GM23338 (cell line): ENCODE measurements at regions not wholly inside any gene's neighbourhood (a gene's known extent, or its start where the extent isn't known, plus 50 kb on each side); places are given as distances from the start of the nearest gene placed in this dataset.

Experiments
- ATAC-seq: fragments of 200-7000 bp; cut with Tn5 transposase; 3 replicates; pipeline ENCODE4 v1.9.1; 2020
- DNase-seq: peaks from one replicate; pipeline ENCODE4 v3.0.0-alpha.2; 2015; ENCODE audit warnings: low spot score
- H2AFZ ChIP-seq: fragments of 200-600 bp; sonication (generic); 2 replicates; pipeline ENCODE4 v1.8.0; 2016; ENCODE audit warnings: antibody characterized with exemption, mild to moderate bottlenecking, moderate library complexity
- H3F3A ChIP-seq: fragments of 200-600 bp; sonication (generic); replicated peaks from 2 replicates; pipeline ENCODE4 v1.8.0; 2017; ENCODE audit warnings: antibody characterized with exemption, mixed run types, low read depth
- H3K27ac ChIP-seq: fragments of 200-600 bp; sonication (generic); 2 replicates; pipeline ENCODE4 v1.6.1; 2016; ENCODE audit warnings: low read depth
- H3K27me3 ChIP-seq: fragments of 200-600 bp; sonication (generic); 2 replicates; pipeline ENCODE4 v1.8.0; 2016; ENCODE audit warnings: mild to moderate bottlenecking, mixed run types, moderate library complexity; ENCODE audit not compliant: insufficient read depth
- H3K36me3 ChIP-seq: fragments of 200-600 bp; sonication (generic); 2 replicates; pipeline ENCODE4 v1.8.0; 2016; ENCODE audit warnings: mild to moderate bottlenecking; ENCODE audit not compliant: insufficient read depth
- H3K4me1 ChIP-seq: fragments of 200-600 bp; sonication (generic); 2 replicates; pipeline ENCODE4 v1.8.0; 2016; ENCODE audit warnings: mild to moderate bottlenecking, moderate library complexity; ENCODE audit not compliant: insufficient read depth
- H3K4me2 ChIP-seq: fragments of 200-600 bp; sonication (generic); 2 replicates; pipeline ENCODE4 v1.7.1; 2017; ENCODE audit warnings: mixed run types
- H3K4me3 ChIP-seq: fragments of 200-600 bp; sonication (generic); 2 replicates; pipeline ENCODE4 v1.6.1; 2016; ENCODE audit warnings: mixed run types
- H3K79me2 ChIP-seq: fragments of 200-600 bp; sonication (generic); replicated peaks from 2 replicates; pipeline ENCODE4 v1.8.0; 2017; ENCODE audit warnings: mild to moderate bottlenecking; ENCODE audit not compliant: insufficient read depth
- H3K9me2 ChIP-seq: fragments of 200-600 bp; sonication (generic); 2 replicates; pipeline ENCODE4 v1.8.0; 2017; ENCODE audit not compliant: insufficient read depth
- H4K20me1 ChIP-seq: fragments of 200-600 bp; sonication (generic); replicated peaks from 2 replicates; pipeline ENCODE4 v1.8.0; 2017; ENCODE audit warnings: mild to moderate bottlenecking; ENCODE audit not compliant: insufficient read depth
- H3K27ac Mint-ChIP-seq: 2 replicates; pipeline ENCODE4 v1.8.0; 2020; ENCODE audit warnings: inconsistent platforms, mild to moderate bottlenecking, moderate library complexity, mixed read lengths
- H3K27me3 Mint-ChIP-seq: 3 replicates; pipeline ENCODE4 v1.8.0; 2022; ENCODE audit warnings: low read depth, mild to moderate bottlenecking, moderate library complexity, mixed read lengths, inconsistent platforms; ENCODE audit not compliant: insufficient read depth, poor library complexity
- H3K36me3 Mint-ChIP-seq: 3 replicates; pipeline ENCODE4 v1.8.0; 2021; ENCODE audit warnings: low read depth, mild to moderate bottlenecking, inconsistent platforms, moderate library complexity, mixed read lengths
- H3K4me1 Mint-ChIP-seq: 3 replicates; pipeline ENCODE4 v1.8.0; 2020; ENCODE audit warnings: mild to moderate bottlenecking, inconsistent platforms, mixed read lengths
- H3K4me3 Mint-ChIP-seq: 3 replicates; pipeline ENCODE4 v1.8.0; 2021; ENCODE audit warnings: moderate library complexity, mild to moderate bottlenecking, inconsistent platforms, mixed read lengths
- H3K9me3 Mint-ChIP-seq: 3 replicates; pipeline ENCODE4 v1.8.0; 2020; ENCODE audit warnings: moderate library complexity, mild to moderate bottlenecking, inconsistent platforms, mixed read lengths
- CREB1 ChIP-seq: fragments of 250-450 bp; sonication (Bioruptor Pico); IDR thresholded peaks from 2 replicates; pipeline ENCODE4 v1.5.0; 2020; ENCODE audit warnings: low read depth, mild to moderate bottlenecking, moderate library complexity
- CTCF ChIP-seq, 2 experiments: fragments of 200-600 bp in 1 of 2; sonication (generic) in 1 of 2; conservative IDR thresholded peaks; 2 replicates each; pipeline versions ENCODE4 v1.5.1 to v1.6.1; 2016 to 2017; ENCODE audit warnings: antibody characterized with exemption in 2 of 2, low read depth in 2 of 2, mild to moderate bottlenecking in 2 of 2, moderate library complexity in 1 of 2
- EZH2 ChIP-seq: fragments of 200-600 bp; sonication (generic); IDR thresholded peaks from one replicate; pipeline ENCODE4 v1.8.0; 2017; ENCODE audit warnings: antibody characterized with exemption, mild to moderate bottlenecking, low read depth; ENCODE audit not compliant: unreplicated experiment
- EZH2phosphoT487 ChIP-seq: fragments of 200-600 bp; sonication (generic); IDR thresholded peaks from one replicate; pipeline ENCODE4 v1.8.1; 2018; ENCODE audit warnings: antibody characterized with exemption; ENCODE audit not compliant: unreplicated experiment
- JUNB ChIP-seq: IDR thresholded peaks from one replicate; pipeline ENCODE4 v1.6.1; 2016; ENCODE audit warnings: antibody characterized with exemption; ENCODE audit not compliant: unreplicated experiment
- NANOG ChIP-seq: IDR thresholded peaks from 2 replicates; pipeline ENCODE4 v1.6.1; 2016; ENCODE audit warnings: antibody characterized with exemption, borderline replicate concordance
- POLR2AphosphoS5 ChIP-seq: IDR thresholded peaks from 2 replicates; pipeline ENCODE4 v1.6.1; 2016; ENCODE audit warnings: antibody characterized with exemption, low read depth
- REST ChIP-seq: IDR thresholded peaks from one replicate; pipeline ENCODE4 v1.6.1; 2018; ENCODE audit warnings: antibody characterized with exemption; ENCODE audit not compliant: unreplicated experiment
- STAT1 ChIP-seq: IDR thresholded peaks from one replicate; pipeline ENCODE4 v1.6.1; 2016; ENCODE audit warnings: antibody characterized with exemption; ENCODE audit not compliant: unreplicated experiment
- ZNF114 ChIP-seq: fragments of 250-450 bp; sonication (Bioruptor Pico); IDR thresholded peaks from 2 replicates; pipeline ENCODE4 v1.5.0; 2020; ENCODE audit warnings: mild to moderate bottlenecking, moderate library complexity
- ZNF331 ChIP-seq: fragments of 250-450 bp; sonication (Bioruptor Pico); IDR thresholded peaks from 2 replicates; pipeline ENCODE4 v1.5.0; 2020; ENCODE audit warnings: low read depth, mild to moderate bottlenecking, moderate library complexity
- TF ChIP-seq, protein P1 (sequence below): IDR thresholded peaks from 2 replicates; pipeline ENCODE4 v1.6.1; 2016; ENCODE audit warnings: antibody characterized with exemption

DNA sequence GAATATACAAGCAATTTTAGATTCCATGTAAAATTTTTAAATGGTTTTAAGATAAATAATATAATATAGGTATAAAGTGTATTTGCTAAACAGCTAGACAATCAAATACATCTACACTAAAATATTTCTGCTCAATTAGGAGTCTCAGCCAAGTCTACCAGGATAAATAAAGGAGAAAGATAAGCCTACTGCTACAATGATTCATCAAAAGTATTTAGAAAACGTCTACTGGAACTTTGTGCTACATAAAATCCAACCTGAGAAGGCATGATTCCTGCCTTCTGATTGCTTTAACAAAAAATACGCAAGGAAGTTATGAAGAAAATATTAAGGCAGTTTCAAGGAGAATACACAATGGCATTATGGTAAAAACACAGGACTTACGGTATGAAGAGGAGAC, 570.6 kb downstream of the EFNA5 start:
- H3K27ac Mint-ChIP-seq = no peak overlapping the region
- ATAC-seq (no peak), DNase-seq (no peak)
- H3K4me1 Mint-ChIP-seq = peaks cover 18% of the 10 kb centered on the region
- H3K4me2 ChIP-seq = no peak overlapping the region
- H3K9me2 ChIP-seq = no peaks in the 10 kb centered on the region
- no peaks in the 10 kb centered on the region for H4K20me1 ChIP-seq
- H3K79me2 ChIP-seq = no peaks in the 10 kb centered on the region
- H3K4me1 ChIP-seq = peaks cover 12% of the 10 kb centered on the region; the same call in 1 of the 2 replicates
- TF ChIP-seq REST (no peak), STAT1 (no peak), EZH2phosphoT487 (no peak), NANOG (no peak), POLR2AphosphoS5 (no peak), ZNF114 (CRISPR knock-in tag) (no peak), CREB1 (CRISPR knock-in tag) (no peak), ZNF331 (CRISPR knock-in tag) (no peak), EZH2 (no peak)
- no peak overlapping the region for H3K4me3 ChIP-seq
- H3F3A ChIP-seq = no peaks in the 10 kb centered on the region
- peaks cover 7% of the 10 kb centered on the region for H3K27me3 Mint-ChIP-seq
- peaks cover 4% of the 10 kb centered on the region; the same call in 1 of the 3 replicates for H3K36me3 Mint-ChIP-seq
- peaks cover 10% of the 10 kb centered on the region; the same call in 2 of the 3 replicates for H3K9me3 Mint-ChIP-seq
- H3K36me3 ChIP-seq = no peaks in the 10 kb centered on the region
- no peak overlapping the region for H3K27ac ChIP-seq
- no peak overlapping the region for H3K4me3 Mint-ChIP-seq
- H2AFZ ChIP-seq = no peak overlapping the region
- no peaks in the 10 kb centered on the region for H3K27me3 ChIP-seq

DNA sequence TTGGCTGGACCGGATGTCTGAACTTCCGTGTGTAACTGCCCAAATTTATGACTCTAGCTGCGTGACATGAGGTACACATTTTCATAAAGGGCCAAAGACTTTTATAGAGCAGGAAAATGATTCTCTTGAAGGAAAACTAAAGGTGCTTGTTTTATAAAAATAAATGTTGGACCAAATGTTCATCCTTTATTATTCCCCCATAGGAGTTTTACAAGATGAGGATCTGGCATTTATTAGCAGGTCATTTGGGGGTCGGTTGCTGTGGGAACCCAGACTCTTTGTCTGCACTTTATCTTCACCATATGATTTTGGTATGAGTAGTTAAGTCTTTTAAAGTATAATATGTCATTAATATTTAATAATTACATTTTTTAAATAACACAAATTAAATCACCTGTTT, 571.2 kb downstream of the EFNA5 start:
- Histone ChIP-seq H3K79me2 (no peaks in the 10 kb centered on the region), H2AFZ (no peak overlapping the region), H3K9me2 (no peaks in the 10 kb centered on the region), H4K20me1 (no peaks in the 10 kb centered on the region), H3K36me3 (no peaks in the 10 kb centered on the region), H3K27ac (no peak overlapping the region), H3K4me3 (no peak overlapping the region), H3K4me1 (peaks cover 12% of the 10 kb centered on the region; the same call in 1 of the 2 replicates), H3K27me3 (no peaks in the 10 kb centered on the region), H3K4me2 (no peak overlapping the region), H3F3A (no peaks in the 10 kb centered on the region)
- H3K36me3 Mint-ChIP-seq = peaks cover 7% of the 10 kb centered on the region; the same call in 1 of the 3 replicates
- no peak for ATAC-seq
- H3K9me3 Mint-ChIP-seq = peaks cover 15% of the 10 kb centered on the region
- no peak for DNase-seq
- TF ChIP-seq, protein P1, sequence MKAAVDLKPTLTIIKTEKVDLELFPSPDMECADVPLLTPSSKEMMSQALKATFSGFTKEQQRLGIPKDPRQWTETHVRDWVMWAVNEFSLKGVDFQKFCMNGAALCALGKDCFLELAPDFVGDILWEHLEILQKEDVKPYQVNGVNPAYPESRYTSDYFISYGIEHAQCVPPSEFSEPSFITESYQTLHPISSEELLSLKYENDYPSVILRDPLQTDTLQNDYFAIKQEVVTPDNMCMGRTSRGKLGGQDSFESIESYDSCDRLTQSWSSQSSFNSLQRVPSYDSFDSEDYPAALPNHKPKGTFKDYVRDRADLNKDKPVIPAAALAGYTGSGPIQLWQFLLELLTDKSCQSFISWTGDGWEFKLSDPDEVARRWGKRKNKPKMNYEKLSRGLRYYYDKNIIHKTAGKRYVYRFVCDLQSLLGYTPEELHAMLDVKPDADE = no peak
- TF ChIP-seq CTCF (conservative IDR thresholded peaks at IDR 0.05; ENCODE audit: low read depth in 2 of 2) (no peak), POLR2AphosphoS5 (no peak), JUNB (no peak), CREB1 (CRISPR knock-in tag) (no peak), ZNF114 (CRISPR knock-in tag) (no peak), STAT1 (no peak), REST (no peak), EZH2phosphoT487 (no peak), ZNF331 (CRISPR knock-in tag) (no peak)
- H3K27ac Mint-ChIP-seq = no peak overlapping the region
- no peak overlapping the region for H3K4me3 Mint-ChIP-seq
- peaks cover 14% of the 10 kb centered on the region for H3K4me1 Mint-ChIP-seq
- peaks cover 7% of the 10 kb centered on the region for H3K27me3 Mint-ChIP-seq
